Smooth muscle cell (in vitro differentiated cells): ENCODE measurements at regions not wholly inside any gene's neighbourhood (a gene's known extent, or its start where the extent isn't known, plus 50 kb on each side); places are given as distances from the start of the nearest gene placed in this dataset.
"Not testable (repeated sequence)": the region's sequence is repeated elsewhere in the genome, so short reads cannot be mapped to it uniquely, and the experiment has no call there.

ENCODE experiments used
- DNase-seq: peaks from one replicate; lab custom pipeline; 2025; ENCODE audit not compliant: unreplicated experiment; lab: John Stamatoyannopoulos, UW
- H2AFZ ChIP-seq: fragments of 200-600 bp; sonication (generic); 2 replicates; pipeline ENCODE4 v1.6.0; 2016; ENCODE audit warnings: antibody characterized with exemption, low read depth, mild to moderate bottlenecking
- H3F3A ChIP-seq: fragments of 200-600 bp; sonication (generic); 2 replicates; pipeline ENCODE4 v1.6.0; 2017; ENCODE audit warnings: antibody characterized with exemption, low read depth
- H3K27ac ChIP-seq: fragments of 200-600 bp; sonication (generic); 2 replicates; pipeline ENCODE4 v1.5.1; 2016; ENCODE audit warnings: low read depth, mild to moderate bottlenecking
- H3K27me3 ChIP-seq: fragments of 200-600 bp; sonication (generic); 2 replicates; pipeline ENCODE4 v1.6.1; 2016; ENCODE audit warnings: low read depth, mild to moderate bottlenecking
- H3K36me3 ChIP-seq: fragments of 200-600 bp; sonication (generic); 2 replicates; pipeline ENCODE4 v1.5.1; 2016; ENCODE audit warnings: low read depth
- H3K4me1 ChIP-seq: fragments of 200-600 bp; sonication (generic); 2 replicates; pipeline ENCODE4 v1.5.1; 2016; ENCODE audit warnings: low read depth
- H3K4me2 ChIP-seq: fragments of 200-600 bp; sonication (generic); 2 replicates; pipeline ENCODE4 v1.6.0; 2016; ENCODE audit warnings: mild to moderate bottlenecking
- H3K4me3 ChIP-seq: fragments of 200-600 bp; sonication (generic); 2 replicates; pipeline ENCODE4 v1.5.1; 2016; ENCODE audit warnings: mild to moderate bottlenecking
- H3K79me2 ChIP-seq: fragments of 200-600 bp; sonication (generic); 2 replicates; pipeline ENCODE4 v1.6.0; 2016; ENCODE audit warnings: low read depth, mild to moderate bottlenecking
- H3K9ac ChIP-seq: fragments of 200-600 bp; sonication (generic); 2 replicates; pipeline ENCODE4 v1.6.0; 2016; ENCODE audit warnings: low read depth
- H3K9me3 ChIP-seq: fragments of 200-600 bp; sonication (generic); replicated peaks from 2 replicates; pipeline ENCODE4 v1.5.1; 2016; ENCODE audit warnings: low read depth
- H4K20me1 ChIP-seq: fragments of 200-600 bp; sonication (generic); 2 replicates; pipeline ENCODE4 v1.6.0; 2016; ENCODE audit warnings: low read depth
- WGBS: methylation state at CpG from one replicate; pipeline ENCODE4 v1.1.7; 2016; ENCODE audit warnings: low lambda C conversion rate; 5-methylcytosine and 5-hydroxymethylcytosine counted together
- TF ChIP-seq, protein P1 (sequence below): fragments of 200-600 bp; sonication (generic); IDR thresholded peaks from 2 replicates; pipeline ENCODE4 v1.5.1; 2017; ENCODE audit warnings: borderline replicate concordance, mild to moderate bottlenecking, antibody characterized with exemption; ENCODE audit not compliant: insufficient read depth, poor library complexity, severe bottlenecking

GRCh38 chr2:207437524-207438143 lies 92.1 kb upstream of the CREB1 start:
- H3K9me3 ChIP-seq = no peaks in the 10 kb centered on the region
- no peaks in the 10 kb centered on the region for H4K20me1 ChIP-seq
- no peak overlapping the region for H3K9ac ChIP-seq
- DNase-seq = no peak
- WGBS = 92% methylated on average over 13 of the region's 13 CpGs
- no peaks in the 10 kb centered on the region for H3K4me1 ChIP-seq
- no peaks in the 10 kb centered on the region for H3K79me2 ChIP-seq
- no peak overlapping the region for H3K4me2 ChIP-seq
- H2AFZ ChIP-seq = no peak overlapping the region
- H3K27me3 ChIP-seq = no peaks in the 10 kb centered on the region
- H3F3A ChIP-seq = no peaks in the 10 kb centered on the region
- H3K27ac ChIP-seq = no peak overlapping the region
- TF ChIP-seq, protein P1, sequence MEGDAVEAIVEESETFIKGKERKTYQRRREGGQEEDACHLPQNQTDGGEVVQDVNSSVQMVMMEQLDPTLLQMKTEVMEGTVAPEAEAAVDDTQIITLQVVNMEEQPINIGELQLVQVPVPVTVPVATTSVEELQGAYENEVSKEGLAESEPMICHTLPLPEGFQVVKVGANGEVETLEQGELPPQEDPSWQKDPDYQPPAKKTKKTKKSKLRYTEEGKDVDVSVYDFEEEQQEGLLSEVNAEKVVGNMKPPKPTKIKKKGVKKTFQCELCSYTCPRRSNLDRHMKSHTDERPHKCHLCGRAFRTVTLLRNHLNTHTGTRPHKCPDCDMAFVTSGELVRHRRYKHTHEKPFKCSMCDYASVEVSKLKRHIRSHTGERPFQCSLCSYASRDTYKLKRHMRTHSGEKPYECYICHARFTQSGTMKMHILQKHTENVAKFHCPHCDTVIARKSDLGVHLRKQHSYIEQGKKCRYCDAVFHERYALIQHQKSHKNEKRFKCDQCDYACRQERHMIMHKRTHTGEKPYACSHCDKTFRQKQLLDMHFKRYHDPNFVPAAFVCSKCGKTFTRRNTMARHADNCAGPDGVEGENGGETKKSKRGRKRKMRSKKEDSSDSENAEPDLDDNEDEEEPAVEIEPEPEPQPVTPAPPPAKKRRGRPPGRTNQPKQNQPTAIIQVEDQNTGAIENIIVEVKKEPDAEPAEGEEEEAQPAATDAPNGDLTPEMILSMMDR = no peak
- H3K36me3 ChIP-seq = no peaks in the 10 kb centered on the region
- no peak overlapping the region for H3K4me3 ChIP-seq

DNA sequence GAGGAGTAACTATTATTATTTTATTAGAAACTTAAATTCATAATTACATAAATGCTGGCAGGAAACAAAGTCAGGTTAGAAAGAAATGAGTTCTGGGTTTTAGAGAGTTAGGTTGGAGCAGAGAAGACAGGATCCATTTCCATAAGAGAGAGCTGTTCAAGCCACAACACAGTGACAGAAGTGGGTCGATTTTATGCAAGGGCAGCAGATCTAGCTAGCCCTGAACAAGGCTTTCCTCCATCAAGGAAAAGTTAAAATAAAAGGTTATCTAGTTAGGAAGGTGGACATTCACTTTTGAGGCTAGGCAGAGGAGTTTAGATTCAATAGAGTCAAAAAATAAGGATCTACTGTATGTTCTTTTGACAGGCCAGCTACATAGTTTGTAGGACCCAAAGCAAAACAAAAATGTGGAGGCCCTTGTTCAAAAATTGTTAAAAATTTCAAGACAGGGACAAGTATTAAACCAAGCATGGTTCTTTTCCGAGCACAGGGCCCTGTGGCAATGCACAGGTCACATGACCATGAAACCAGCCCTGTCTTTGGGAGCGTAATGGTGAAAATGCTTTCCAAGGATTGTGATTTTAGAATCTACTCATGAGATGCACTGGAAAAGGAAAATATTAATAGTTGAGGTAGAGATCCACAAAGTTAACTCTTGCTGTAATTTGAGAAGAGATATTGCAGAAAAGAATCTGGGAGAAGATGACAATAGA lies 91.2 kb upstream of the CREB1 start:
- Histone ChIP-seq H3K36me3 (no peaks in the 10 kb centered on the region), H4K20me1 (no peaks in the 10 kb centered on the region), H3K4me3 (no peak overlapping the region), H3K4me1 (no peaks in the 10 kb centered on the region), H2AFZ (no peak overlapping the region), H3F3A (no peaks in the 10 kb centered on the region), H3K9me3 (no peaks in the 10 kb centered on the region), H3K27me3 (no peaks in the 10 kb centered on the region), H3K79me2 (no peaks in the 10 kb centered on the region), H3K9ac (no peak overlapping the region), H3K27ac (no peak overlapping the region), H3K4me2 (no peak overlapping the region)
- no peak for DNase-seq
- TF ChIP-seq, protein P1 = no peak
- WGBS = 95% methylated on average over 3 of the region's 3 CpGs

DNA sequence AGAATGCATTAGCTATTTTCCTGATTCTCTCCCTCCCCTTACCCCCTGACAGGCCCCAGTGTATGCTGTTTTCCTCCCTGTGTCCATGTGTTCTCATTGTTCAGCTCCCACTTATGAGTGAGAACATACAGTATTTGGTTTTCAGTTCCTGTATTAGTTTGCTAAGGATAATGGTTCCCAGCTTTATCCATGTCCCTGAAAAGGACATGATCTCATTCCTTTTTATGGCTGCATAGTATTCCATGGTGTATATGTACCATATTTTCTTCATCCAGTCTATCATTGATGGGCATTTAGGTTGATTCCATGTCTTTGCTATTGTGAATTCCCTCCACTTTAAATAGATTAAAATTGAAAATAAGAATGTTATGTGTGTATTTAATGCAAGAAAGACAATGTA lies 89.9 kb upstream of the CREB1 start:
- not testable (repeated sequence) for H3F3A ChIP-seq, DNase-seq, H2AFZ ChIP-seq, H3K79me2 ChIP-seq, H3K27ac ChIP-seq, H3K4me1 ChIP-seq, H3K4me3 ChIP-seq, H3K27me3 ChIP-seq, H3K9me3 ChIP-seq, H3K36me3 ChIP-seq, H3K4me2 ChIP-seq, H4K20me1 ChIP-seq, H3K9ac ChIP-seq

DNA sequence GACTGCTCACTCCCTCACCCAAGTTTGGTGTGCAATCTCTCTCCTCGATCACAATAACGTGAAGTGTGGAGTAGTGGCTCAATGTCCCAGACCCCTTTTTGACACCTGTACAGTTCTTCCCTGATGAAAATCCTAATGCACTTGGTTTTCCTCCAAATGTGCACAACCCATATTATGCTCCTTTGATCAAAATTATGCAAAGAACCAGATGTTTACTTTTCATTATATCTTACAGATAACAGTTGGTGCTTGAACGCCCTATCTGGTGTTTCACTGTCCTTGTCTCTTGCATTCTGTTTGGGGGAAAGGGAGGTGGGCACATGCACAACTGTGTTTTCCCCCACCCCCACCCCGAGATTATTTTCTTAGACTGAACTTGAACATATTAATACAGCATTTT lies 85.0 kb upstream of the CREB1 start:
- 86% methylated on average over 4 of the region's 4 CpGs for WGBS
- no peak for DNase-seq

More for the DNA sequence above, 85.0 kb upstream of the CREB1 start:
- TF ChIP-seq, protein P1 = no peak
- no peak overlapping the region for H3K27ac ChIP-seq
- H3K27me3 ChIP-seq = no peaks in the 10 kb centered on the region
- no peaks in the 10 kb centered on the region for H4K20me1 ChIP-seq
- H3F3A ChIP-seq = no peaks in the 10 kb centered on the region
- no peak overlapping the region for H3K9ac ChIP-seq
- no peaks in the 10 kb centered on the region for H3K79me2 ChIP-seq
- no peak overlapping the region for H3K4me3 ChIP-seq
- no peak overlapping the region for H3K4me2 ChIP-seq
- no peaks in the 10 kb centered on the region for H3K4me1 ChIP-seq
- H3K36me3 ChIP-seq = no peaks in the 10 kb centered on the region
- H2AFZ ChIP-seq = no peak overlapping the region
- H3K9me3 ChIP-seq = no peaks in the 10 kb centered on the region
